SK-N-SH treated with all-trans-retinoic acid at 6 μM for 48 hours (cell line): ENCODE measurements at regions not wholly inside any gene's neighbourhood (a gene's known extent, or its start where the extent isn't known, plus 50 kb on each side); places are given as distances from the start of the nearest gene placed in this dataset.
"Not testable (repeated sequence)": the region's sequence is repeated elsewhere in the genome, so short reads cannot be mapped to it uniquely, and the experiment has no call there.

ENCODE experiments used
- ATAC-seq: fragments of 200-7000 bp; cut with Tn5 transposase; 3 replicates; pipeline ENCODE4 v1.9.1; 2020; ENCODE audit warnings: mild to moderate bottlenecking, moderate library complexity
- ARNTL ChIP-seq: fragments of 450-650 bp; formaldehyde crosslinking; IDR thresholded peaks from 2 replicates; pipeline ENCODE4 v1.5.0; 2020; ENCODE audit warnings: low read depth, mild to moderate bottlenecking, moderate library complexity, borderline replicate concordance
- BACH2 ChIP-seq: fragments of 250-450 bp; sonication (Bioruptor Pico); IDR thresholded peaks from 2 replicates; pipeline ENCODE4 v1.9.0; 2021; ENCODE audit warnings: mild to moderate bottlenecking, borderline replicate concordance
- CSRNP3 ChIP-seq: fragments of 250-450 bp; sonication (Bioruptor Pico); IDR thresholded peaks from 2 replicates; pipeline ENCODE4 v1.5.1; 2021; ENCODE audit warnings: mild to moderate bottlenecking, moderate library complexity
- ESRRG ChIP-seq: fragments of 250-450 bp; sonication (Bioruptor Pico); IDR thresholded peaks from 2 replicates; pipeline ENCODE4 v1.6.1; 2021; ENCODE audit warnings: mild to moderate bottlenecking
- ISL1 ChIP-seq: fragments of 250-450 bp; sonication (Bioruptor Pico); IDR thresholded peaks from 2 replicates; pipeline ENCODE4 v2.1.2; 2022; ENCODE audit warnings: mild to moderate bottlenecking, moderate library complexity
- POU6F1 ChIP-seq: fragments of 250-450 bp; sonication (Bioruptor Pico); IDR thresholded peaks from 2 replicates; pipeline ENCODE4 v1.8.0; 2021; ENCODE audit warnings: low read depth, mild to moderate bottlenecking, moderate library complexity, borderline replicate concordance
- PPARA ChIP-seq: fragments of 250-450 bp; sonication (Bioruptor Pico); IDR thresholded peaks from 2 replicates; pipeline ENCODE4 v1.5.0; 2020; ENCODE audit warnings: mild to moderate bottlenecking, borderline replicate concordance
- RARB ChIP-seq: fragments of 250-450 bp; sonication (Bioruptor Pico); IDR thresholded peaks from 2 replicates; pipeline ENCODE4 v1.8.0; 2021; ENCODE audit warnings: mild to moderate bottlenecking, moderate library complexity
- SNAI2 ChIP-seq: fragments of 250-450 bp; sonication (Bioruptor Pico); IDR thresholded peaks from 2 replicates; pipeline ENCODE4 v1.5.0; 2020; ENCODE audit warnings: mild to moderate bottlenecking, moderate library complexity
- TCF4 ChIP-seq: fragments of 250-450 bp; sonication (Bioruptor Pico); IDR thresholded peaks from 2 replicates; pipeline ENCODE4 v1.8.0; 2021; ENCODE audit warnings: mild to moderate bottlenecking, moderate library complexity, borderline replicate concordance
- TOX ChIP-seq: fragments of 250-450 bp; sonication (Bioruptor Pico); IDR thresholded peaks from 2 replicates; pipeline ENCODE4 v1.8.0; 2021; ENCODE audit warnings: mild to moderate bottlenecking, moderate library complexity, borderline replicate concordance
- TSHZ2 ChIP-seq: fragments of 250-450 bp; sonication (Bioruptor Pico); IDR thresholded peaks from 2 replicates; pipeline ENCODE4 v1.5.0; 2020; ENCODE audit warnings: mild to moderate bottlenecking, moderate library complexity
- ZC3H10 ChIP-seq: fragments of 250-450 bp; sonication (Bioruptor Pico); IDR thresholded peaks from 2 replicates; pipeline ENCODE4 v1.5.1; 2021; ENCODE audit warnings: mild to moderate bottlenecking, moderate library complexity
- ZFP3 ChIP-seq: fragments of 250-450 bp; sonication (Bioruptor Pico); IDR thresholded peaks from 2 replicates; pipeline ENCODE4 v1.5.0; 2020; ENCODE audit warnings: mild to moderate bottlenecking, moderate library complexity
- ZFP30 ChIP-seq: fragments of 450-650 bp; formaldehyde crosslinking; IDR thresholded peaks from 2 replicates; pipeline ENCODE4 v1.5.0; 2022; ENCODE audit warnings: mild to moderate bottlenecking, moderate library complexity
- ZNF565 ChIP-seq: fragments of 450-650 bp; formaldehyde crosslinking; conservative IDR thresholded peaks from 2 replicates; pipeline ENCODE4 v1.5.0; 2020; ENCODE audit warnings: low read depth, mild to moderate bottlenecking, moderate library complexity
- ZNF8 ChIP-seq: fragments of 450-650 bp; formaldehyde crosslinking; IDR thresholded peaks from 2 replicates; pipeline ENCODE4 v1.5.0; 2020; ENCODE audit warnings: mild to moderate bottlenecking, moderate library complexity
- TF ChIP-seq, protein P1 (sequence below): fragments of 250-450 bp; sonication (Bioruptor Pico); IDR thresholded peaks from 2 replicates; pipeline ENCODE4 v1.5.1; 2020; ENCODE audit warnings: low read depth, mild to moderate bottlenecking, moderate library complexity
- TF ChIP-seq, protein P2 (sequence below): fragments of 250-450 bp; sonication (Bioruptor Pico); IDR thresholded peaks from 2 replicates; pipeline ENCODE4 v1.8.0; 2020; ENCODE audit warnings: mild to moderate bottlenecking, moderate library complexity, borderline replicate concordance

- no peak for ATAC-seq
- TF ChIP-seq RARB (no peak), ESRRG (CRISPR knock-in tag) (no peak), PPARA (CRISPR knock-in tag) (no peak), CSRNP3 (CRISPR knock-in tag) (no peak)
- TF ChIP-seq, protein P1, sequence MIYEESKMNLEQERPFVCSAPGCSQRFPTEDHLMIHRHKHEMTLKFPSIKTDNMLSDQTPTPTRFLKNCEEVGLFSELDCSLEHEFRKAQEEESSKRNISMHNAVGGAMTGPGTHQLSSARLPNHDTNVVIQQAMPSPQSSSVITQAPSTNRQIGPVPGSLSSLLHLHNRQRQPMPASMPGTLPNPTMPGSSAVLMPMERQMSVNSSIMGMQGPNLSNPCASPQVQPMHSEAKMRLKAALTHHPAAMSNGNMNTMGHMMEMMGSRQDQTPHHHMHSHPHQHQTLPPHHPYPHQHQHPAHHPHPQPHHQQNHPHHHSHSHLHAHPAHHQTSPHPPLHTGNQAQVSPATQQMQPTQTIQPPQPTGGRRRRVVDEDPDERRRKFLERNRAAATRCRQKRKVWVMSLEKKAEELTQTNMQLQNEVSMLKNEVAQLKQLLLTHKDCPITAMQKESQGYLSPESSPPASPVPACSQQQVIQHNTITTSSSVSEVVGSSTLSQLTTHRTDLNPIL = no peak
Observed at GRCh38 chr12:103021538-103022218, 64.2 kb downstream of the ASCL1 start.

DNA sequence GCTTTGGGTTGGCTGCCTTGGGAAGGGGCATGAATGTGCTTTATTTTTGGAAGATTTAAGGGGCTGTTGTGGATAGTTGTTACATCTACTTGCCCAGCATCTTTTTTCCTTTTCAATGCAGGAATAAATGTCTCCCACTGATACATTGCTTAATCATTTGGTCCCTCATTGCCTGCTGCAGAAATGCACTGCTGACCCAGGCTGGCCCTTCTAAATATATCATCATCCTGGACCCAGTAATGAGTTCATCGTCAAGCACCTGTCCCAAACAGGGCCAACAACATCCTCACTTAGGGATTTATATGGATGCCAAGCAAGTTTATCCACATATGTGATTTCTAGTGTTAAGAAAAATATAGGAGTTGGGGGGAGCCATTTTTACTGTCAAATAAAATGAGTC, 67.2 kb downstream of the ASCL1 start:
- no peak for ATAC-seq
- TF ChIP-seq ESRRG (CRISPR knock-in tag) = no peak
- no peak for TF ChIP-seq ZFP3 (CRISPR knock-in tag)
- no peak for TF ChIP-seq ZNF8 (CRISPR knock-in tag)
- TF ChIP-seq, protein P1 = no peak
- no peak for TF ChIP-seq ARNTL (CRISPR knock-in tag)
- TF ChIP-seq TOX (CRISPR knock-in tag) = no peak
- TF ChIP-seq SNAI2 = no peak
- TF ChIP-seq TSHZ2 (CRISPR knock-in tag) = no peak
- TF ChIP-seq ISL1 (CRISPR knock-in tag) = no peak
- no peak for TF ChIP-seq RARB
- no peak for TF ChIP-seq ZC3H10 (CRISPR knock-in tag)
- no peak for TF ChIP-seq PPARA (CRISPR knock-in tag)
- TF ChIP-seq TCF4 (CRISPR knock-in tag) = no peak
- TF ChIP-seq ZNF565 (CRISPR knock-in tag) = no peak
- TF ChIP-seq CSRNP3 (CRISPR knock-in tag) = no peak
- TF ChIP-seq, protein P2, sequence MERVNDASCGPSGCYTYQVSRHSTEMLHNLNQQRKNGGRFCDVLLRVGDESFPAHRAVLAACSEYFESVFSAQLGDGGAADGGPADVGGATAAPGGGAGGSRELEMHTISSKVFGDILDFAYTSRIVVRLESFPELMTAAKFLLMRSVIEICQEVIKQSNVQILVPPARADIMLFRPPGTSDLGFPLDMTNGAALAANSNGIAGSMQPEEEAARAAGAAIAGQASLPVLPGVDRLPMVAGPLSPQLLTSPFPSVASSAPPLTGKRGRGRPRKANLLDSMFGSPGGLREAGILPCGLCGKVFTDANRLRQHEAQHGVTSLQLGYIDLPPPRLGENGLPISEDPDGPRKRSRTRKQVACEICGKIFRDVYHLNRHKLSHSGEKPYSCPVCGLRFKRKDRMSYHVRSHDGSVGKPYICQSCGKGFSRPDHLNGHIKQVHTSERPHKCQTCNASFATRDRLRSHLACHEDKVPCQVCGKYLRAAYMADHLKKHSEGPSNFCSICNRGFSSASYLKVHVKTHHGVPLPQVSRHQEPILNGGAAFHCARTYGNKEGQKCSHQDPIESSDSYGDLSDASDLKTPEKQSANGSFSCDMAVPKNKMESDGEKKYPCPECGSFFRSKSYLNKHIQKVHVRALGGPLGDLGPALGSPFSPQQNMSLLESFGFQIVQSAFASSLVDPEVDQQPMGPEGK (CRISPR knock-in tag) = no peak
- TF ChIP-seq ZFP30 (CRISPR knock-in tag) = no peak
- no peak for TF ChIP-seq POU6F1 (CRISPR knock-in tag)
- no peak for TF ChIP-seq BACH2 (CRISPR knock-in tag)

GRCh38 chr12:103026643-103027042, 69.2 kb downstream of the ASCL1 start:
- ATAC-seq = not testable (repeated sequence)
